ENCODE measurements at regions not wholly inside any gene's neighbourhood (a gene's known extent, or its start where the extent isn't known, plus 50 kb on each side); places are given as distances from the start of the nearest gene placed in this dataset.
"Not testable (repeated sequence)": the region's sequence is repeated elsewhere in the genome, so short reads cannot be mapped to it uniquely, and the experiment has no call there.

GRCh38 chr10:46660027-46660834, 81.3 kb downstream of the SYT15 start:
- not testable (repeated sequence) for TF ChIP-seq EZH2 (IDR thresholded peaks at IDR 0.05; ENCODE audit: low read depth); CTCF (conservative IDR thresholded peaks at IDR 0.05)
